IPS-18c (cell line): ENCODE measurements at regions not wholly inside any gene's neighbourhood (a gene's known extent, or its start where the extent isn't known, plus 50 kb on each side); places are given as distances from the start of the nearest gene placed in this dataset.

ENCODE experiments used
- H3K4me3 ChIP-seq: 2 replicates; pipeline ENCODE4 v1.7.0; 2013; ENCODE audit warnings: low read depth, mild to moderate bottlenecking, low read length, moderate library complexity; ENCODE audit not compliant: insufficient read depth
- H3K9me3 ChIP-seq: one replicate; pipeline ENCODE4 v1.6.1; 2013; ENCODE audit warnings: mild to moderate bottlenecking, low read length, moderate library complexity; ENCODE audit not compliant: control insufficient read depth, insufficient read depth

GRCh38 chr14:84028080-84028604 lies 1501.8 kb upstream of the FLRT2 start:
- Histone ChIP-seq H3K4me3 (no peak overlapping the region), H3K9me3 (no peaks in the 10 kb centered on the region)

GRCh38 chr14:84029246-84029645 lies 1500.7 kb upstream of the FLRT2 start:
- Histone ChIP-seq H3K4me3 (no peak overlapping the region), H3K9me3 (no peaks in the 10 kb centered on the region)

GRCh38 chr14:84029720-84030119 lies 1500.2 kb upstream of the FLRT2 start:
- Histone ChIP-seq H3K9me3 (no peaks in the 10 kb centered on the region), H3K4me3 (no peak overlapping the region)

DNA sequence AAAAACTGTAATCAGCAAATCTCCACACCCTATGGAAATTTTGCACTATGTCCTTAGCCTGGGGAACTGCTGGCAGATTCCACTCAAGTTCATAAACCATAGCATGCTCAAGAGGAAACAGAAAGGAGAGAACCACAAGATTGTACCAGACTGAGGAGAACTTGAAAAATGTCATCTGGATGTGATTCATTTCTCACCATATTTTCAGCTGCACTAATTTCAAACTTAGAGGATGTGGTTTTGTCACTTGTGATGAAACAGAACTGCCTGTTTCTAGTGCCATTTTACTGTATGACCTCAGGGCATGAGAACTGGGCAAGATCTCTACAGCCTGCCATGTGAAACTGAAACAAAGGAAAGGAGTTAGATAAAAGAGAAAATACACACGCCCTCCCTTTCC lies 1493.1 kb upstream of the FLRT2 start:
- H3K9me3 ChIP-seq = no peaks in the 10 kb centered on the region
- H3K4me3 ChIP-seq = no peak overlapping the region

DNA sequence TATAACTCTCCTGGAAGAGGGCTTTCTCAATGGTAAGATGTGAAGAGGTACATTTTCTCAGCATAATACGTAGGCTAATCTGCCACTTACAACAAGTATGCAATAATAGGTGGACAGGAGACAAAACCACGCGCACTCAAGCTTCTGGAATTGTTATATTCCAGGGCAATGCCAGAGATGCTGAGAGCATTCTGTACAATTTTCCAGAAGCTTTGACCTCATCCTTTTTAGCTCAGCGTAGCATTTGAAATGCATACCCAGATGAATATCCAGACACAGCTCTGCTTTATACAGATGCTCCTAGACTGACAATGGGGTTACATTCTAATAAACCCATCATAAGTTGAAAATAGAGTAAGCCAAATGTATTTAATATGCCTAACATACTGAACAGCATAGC lies 1492.4 kb upstream of the FLRT2 start:
- Histone ChIP-seq H3K9me3 (no peaks in the 10 kb centered on the region), H3K4me3 (no peak overlapping the region)

GRCh38 chr14:84040101-84040500 lies 1489.8 kb upstream of the FLRT2 start:
- H3K9me3 ChIP-seq = no peaks in the 10 kb centered on the region
- no peak overlapping the region for H3K4me3 ChIP-seq

- no peaks in the 10 kb centered on the region for H3K9me3 ChIP-seq
- no peak overlapping the region for H3K4me3 ChIP-seq
Observed at GRCh38 chr14:84041421-84041820, 1488.5 kb upstream of the FLRT2 start.

DNA sequence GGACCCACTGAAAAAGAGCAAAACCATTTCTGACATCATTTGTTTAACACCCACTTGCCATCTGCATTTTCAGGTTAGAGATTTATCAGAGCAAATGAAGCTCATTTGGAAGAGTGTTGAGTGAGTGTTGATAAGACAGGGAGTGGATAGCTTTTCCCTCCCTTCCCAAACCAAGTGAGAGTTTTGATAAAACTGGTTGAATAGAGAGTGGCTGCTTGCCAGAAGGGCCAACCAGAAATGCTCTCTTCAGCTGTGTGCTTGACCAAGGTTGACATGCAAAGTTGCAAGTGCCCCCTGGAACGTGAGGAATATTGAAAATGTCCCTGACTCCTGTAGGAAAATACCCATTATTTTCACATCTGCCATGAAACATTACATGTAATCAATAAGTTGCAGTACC lies 1487.0 kb upstream of the FLRT2 start:
- H3K4me3 ChIP-seq = no peak overlapping the region
- no peaks in the 10 kb centered on the region for H3K9me3 ChIP-seq

DNA sequence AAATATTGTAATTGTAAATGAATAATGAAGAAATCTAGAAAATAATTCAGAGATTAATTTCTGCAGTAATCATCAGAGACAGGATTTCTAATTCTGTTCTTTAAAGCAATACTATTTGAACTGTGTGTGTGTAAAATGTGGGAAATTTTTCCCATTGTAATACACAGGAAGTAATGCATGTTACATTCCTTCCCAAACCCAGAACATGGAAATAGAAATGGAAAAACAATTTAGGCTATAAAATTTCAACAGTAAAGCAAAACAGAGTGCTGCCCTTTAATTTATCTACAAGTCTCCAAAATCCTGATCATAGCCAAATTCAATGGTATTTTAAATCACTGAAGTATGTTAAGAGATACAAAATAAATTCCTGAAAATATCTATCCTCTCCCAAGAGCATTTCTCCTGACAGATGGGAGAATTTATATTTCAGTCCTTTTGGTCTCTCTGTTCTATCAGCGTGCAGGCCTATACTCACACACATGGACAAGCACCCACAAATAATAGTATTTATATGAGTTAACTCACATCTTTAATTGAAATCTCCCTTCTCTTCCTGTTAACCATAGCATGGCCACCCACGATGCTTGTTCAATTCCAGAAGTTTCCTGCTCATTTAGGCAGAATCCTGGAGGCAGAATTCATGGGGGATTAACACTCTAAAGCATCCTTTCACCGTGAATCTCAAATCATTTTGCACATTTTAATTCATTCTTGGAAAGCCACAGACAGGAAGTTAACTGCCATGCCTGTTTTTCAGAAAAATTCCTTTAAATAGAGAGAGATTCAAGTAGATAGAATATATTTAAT lies 1465.4 kb upstream of the FLRT2 start:
- H3K9me3 ChIP-seq = no peaks in the 10 kb centered on the region

DNA sequence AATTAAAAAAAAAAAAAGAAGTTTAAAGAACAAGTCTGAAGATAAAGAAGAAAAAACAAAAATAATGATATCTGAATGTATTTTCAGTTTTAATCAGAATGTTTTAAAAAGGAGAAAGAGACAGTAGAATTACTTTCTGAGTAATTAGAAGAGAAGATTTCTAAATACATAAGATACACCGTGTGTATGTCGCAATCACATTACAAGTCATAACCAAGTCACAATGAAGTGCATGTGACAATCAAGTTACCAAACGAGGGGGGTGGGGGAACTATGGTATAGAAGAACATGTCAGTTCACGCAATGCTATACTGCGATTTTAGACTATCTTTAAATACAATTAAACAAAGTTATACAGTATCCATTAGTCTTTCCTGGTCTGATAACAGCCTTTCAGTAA lies 1464.1 kb upstream of the FLRT2 start:
- Histone ChIP-seq H3K4me3 (no peak overlapping the region), H3K9me3 (no peaks in the 10 kb centered on the region)

More for the DNA sequence above, 1465.4 kb upstream of the FLRT2 start:
- H3K4me3 ChIP-seq = no peak overlapping the region

- Histone ChIP-seq H3K9me3 (no peaks in the 10 kb centered on the region), H3K4me3 (no peak overlapping the region)
Observed at GRCh38 chr14:84068288-84068687, 1461.7 kb upstream of the FLRT2 start.

DNA sequence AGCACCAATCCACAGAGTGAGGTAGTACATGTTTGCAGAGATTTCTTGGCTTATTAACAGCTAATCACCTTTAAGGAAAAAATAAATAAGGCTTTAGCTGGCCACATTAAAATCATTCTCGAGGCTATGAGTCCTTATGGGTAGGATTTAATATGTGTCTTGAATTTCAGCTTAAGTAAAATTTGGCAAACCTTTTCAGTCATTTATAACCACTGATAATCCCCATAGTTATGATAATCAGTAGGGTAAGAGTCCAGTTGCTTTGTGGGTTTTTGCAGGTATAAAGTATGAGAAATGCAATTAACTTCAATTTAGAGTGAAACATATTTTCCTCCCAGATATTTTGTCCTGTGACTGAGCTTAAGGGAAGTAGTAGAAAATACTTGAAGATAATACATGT lies 1458.9 kb upstream of the FLRT2 start:
- Histone ChIP-seq H3K4me3 (no peak overlapping the region), H3K9me3 (no peaks in the 10 kb centered on the region)

- H3K4me3 ChIP-seq = no peak overlapping the region
- no peaks in the 10 kb centered on the region for H3K9me3 ChIP-seq
Observed at GRCh38 chr14:84074626-84075025, 1455.3 kb upstream of the FLRT2 start.

DNA sequence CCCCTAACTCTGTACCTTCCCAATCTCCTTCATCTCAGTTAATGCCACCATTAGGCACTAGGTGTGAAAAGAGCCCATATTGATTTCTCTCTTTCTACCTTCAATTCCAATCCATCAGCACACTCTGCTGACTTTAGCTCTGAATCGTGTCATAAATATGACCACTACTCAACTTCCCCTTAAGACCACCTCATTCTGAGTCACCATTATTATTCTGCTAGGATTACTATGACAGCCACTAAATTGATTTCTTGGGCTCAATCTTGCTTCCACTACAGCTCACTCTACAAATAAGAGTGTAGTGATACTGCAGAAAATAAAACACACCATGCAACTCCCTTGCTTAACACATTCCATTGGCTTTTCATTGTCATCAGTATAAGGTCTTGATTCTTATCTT lies 1449.0 kb upstream of the FLRT2 start:
- no peaks in the 10 kb centered on the region for H3K9me3 ChIP-seq

GRCh38 chr14:84084056-84084630 lies 1445.8 kb upstream of the FLRT2 start:
- H3K9me3 ChIP-seq = no peaks in the 10 kb centered on the region
- no peak overlapping the region for H3K4me3 ChIP-seq

More for the DNA sequence above, 1449.0 kb upstream of the FLRT2 start:
- H3K4me3 ChIP-seq = no peak overlapping the region

GRCh38 chr14:84085493-84085892 lies 1444.5 kb upstream of the FLRT2 start:
- H3K9me3 ChIP-seq = no peaks in the 10 kb centered on the region
- no peak overlapping the region for H3K4me3 ChIP-seq

DNA sequence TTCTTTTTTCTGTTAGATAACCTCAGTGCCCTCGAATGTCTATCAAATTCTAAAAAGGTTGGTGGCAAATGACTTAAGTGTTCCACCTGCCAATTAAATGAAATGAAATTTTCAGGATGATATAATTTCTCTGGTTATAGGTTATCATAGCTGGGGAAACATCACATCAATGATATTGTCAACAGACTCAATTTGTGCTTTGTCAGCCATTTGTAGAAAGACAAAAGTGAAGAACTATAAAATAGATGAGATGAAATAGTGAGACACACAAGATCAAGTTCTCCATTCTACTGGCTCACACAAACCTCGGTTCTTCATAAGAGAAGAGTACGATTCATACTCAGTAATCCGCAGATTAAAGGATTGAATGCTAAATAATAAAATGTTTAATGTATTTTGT lies 1443.2 kb upstream of the FLRT2 start:
- Histone ChIP-seq H3K9me3 (no peaks in the 10 kb centered on the region), H3K4me3 (no peak overlapping the region)

- no peaks in the 10 kb centered on the region for H3K9me3 ChIP-seq
- no peak overlapping the region for H3K4me3 ChIP-seq
Observed at GRCh38 chr14:84087986-84088531, 1441.9 kb upstream of the FLRT2 start.
